OCI-LY1 (cell line): ENCODE measurements at regions not wholly inside any gene's neighbourhood (a gene's known extent, or its start where the extent isn't known, plus 50 kb on each side); places are given as distances from the start of the nearest gene placed in this dataset.

Experiments used
- CTCF ChIP-seq: fragments of 200-600 bp; sonication (generic), shearing (Covaris generic); IDR thresholded peaks from 2 replicates; pipeline ENCODE4 v1.5.1; 2017; ENCODE audit warnings: mild to moderate bottlenecking, antibody characterized with exemption, low read length, moderate library complexity, mixed read lengths
- EZH2 ChIP-seq: fragments of 200-600 bp; sonication (generic), shearing (Covaris generic); IDR thresholded peaks from 2 replicates; pipeline ENCODE4 v1.8.0; 2017; ENCODE audit warnings: borderline replicate concordance, mixed run types, mild to moderate bottlenecking, antibody characterized with exemption, low read length, moderate library complexity, mixed read lengths

GRCh38 chr9:135400496-135400895 lies 79.1 kb upstream of the PPP1R26 start:
- TF ChIP-seq CTCF (no peak), EZH2 (no peak)
